Suprapubic skin (tissue), 4 donors: ENCODE measurements at regions not wholly inside any gene's neighbourhood (a gene's known extent, or its start where the extent isn't known, plus 50 kb on each side); places are given as distances from the start of the nearest gene placed in this dataset.

Experiments used
- CTCF ChIP-seq, 2 donors: fragments of 200-600 bp in 1 of 2; fragments of 450-650 bp in 1 of 2; sonication (generic) in 1 of 2; IDR thresholded peaks; one replicate each; pipeline ENCODE4 v1.5.1; 2016 to 2019; ENCODE audit warnings: antibody characterized with exemption in 2 of 2, mild to moderate bottlenecking in 1 of 2, moderate library complexity in 1 of 2
- EP300 ChIP-seq: sonication (generic); formaldehyde crosslinking; IDR thresholded peaks from one replicate; pipeline ENCODE4 v1.6.1; 2017; ENCODE audit warnings: antibody characterized with exemption
- POLR2AphosphoS5 ChIP-seq, 3 donors: sonication (generic); formaldehyde crosslinking; IDR thresholded peaks; one replicate each; pipeline ENCODE4 v1.6.1; 2017; ENCODE audit warnings: antibody characterized with exemption in 3 of 3

GRCh38 chr10:21337171-21337792, 188.2 kb downstream of the SKIDA1 start:
- TF ChIP-seq CTCF (IDR thresholded peaks at IDR 0.05) (no peak), POLR2AphosphoS5 (IDR thresholded peaks at IDR 0.05) (no peak), EP300 (no peak)
